Ramos (cell line): ENCODE measurements at regions not wholly inside any gene's neighbourhood (a gene's known extent, or its start where the extent isn't known, plus 50 kb on each side); places are given as distances from the start of the nearest gene placed in this dataset.
"Not testable (repeated sequence)": the region's sequence is repeated elsewhere in the genome, so short reads cannot be mapped to it uniquely, and the experiment has no call there.

Source experiments
- in situ Hi-C: fragments of 300-500 bp; cut with MboI; formaldehyde crosslinking; loops from one replicate; pipeline ENCODE4 v1.14.3; 2022; ENCODE audit warnings: low sequenced_read_pairs; ENCODE audit not compliant: unreplicated experiment

- in situ Hi-C loops, result no loop called here
Measured at GRCh38 chr16:5305023-5305422, 207.4 kb upstream of the EEF2KMT start.

DNA sequence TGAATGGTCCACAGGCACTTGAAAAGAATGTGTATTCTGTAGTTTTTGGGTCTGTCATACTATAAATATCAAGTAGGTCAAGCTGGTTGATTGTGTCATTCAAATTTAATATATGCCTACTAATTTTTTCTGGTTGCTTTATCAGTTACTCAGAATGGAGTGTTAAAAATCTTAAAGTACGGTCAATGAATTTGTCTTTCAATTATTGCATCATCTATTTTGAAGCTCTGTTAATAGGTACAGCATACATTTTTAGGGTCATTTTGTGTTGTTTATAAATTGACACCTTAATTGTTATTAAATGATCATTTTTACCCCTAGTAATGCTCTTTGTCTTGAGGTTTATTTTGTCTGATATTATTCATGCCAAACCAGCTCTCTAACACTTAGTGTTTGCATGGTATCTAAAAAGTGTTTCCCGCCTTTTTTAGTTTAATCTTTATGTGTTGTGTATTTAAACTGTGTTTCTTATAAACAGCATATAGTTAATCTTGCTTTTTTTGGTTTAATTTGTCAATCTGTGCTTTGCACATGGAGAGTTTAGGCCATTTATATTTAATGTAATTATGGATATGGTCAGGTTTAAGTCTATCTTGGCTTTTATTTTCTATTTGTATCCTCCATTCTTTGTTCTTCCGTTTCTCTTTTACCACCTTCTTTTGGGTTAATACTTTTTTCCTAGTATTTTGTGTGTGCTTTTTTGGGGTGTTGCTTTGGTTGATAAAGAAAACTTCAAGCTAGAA is 204.9 kb upstream of the EEF2KMT start:
- in situ Hi-C loops, result no loop called here

DNA sequence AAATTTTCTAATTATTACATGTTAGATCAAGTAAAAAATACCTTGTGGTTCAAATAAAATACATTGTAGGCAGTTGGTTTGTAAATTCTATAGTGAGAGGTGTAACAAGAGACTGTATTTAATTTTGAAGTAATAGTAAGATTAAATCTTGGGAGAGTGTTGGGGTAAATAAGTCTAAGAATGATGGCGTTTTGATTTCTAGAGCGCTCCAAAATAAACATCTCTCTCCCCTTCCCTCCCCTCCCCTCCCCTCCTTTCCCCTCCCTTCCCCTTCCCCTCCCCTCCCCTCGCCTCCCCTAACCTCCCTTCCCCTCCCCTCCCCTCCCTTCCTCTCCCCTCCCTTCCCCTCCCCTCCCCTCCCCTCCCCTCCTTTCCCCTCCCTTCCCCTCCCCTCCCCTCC is 200.6 kb upstream of the EEF2KMT start:
- in situ Hi-C loops, result no loop called here

- in situ Hi-C loops, result no loop called here
Measured at GRCh38 chr16:5296176-5296575, 198.6 kb upstream of the EEF2KMT start.

- in situ Hi-C loops, result not testable (repeated sequence)
Measured at GRCh38 chr16:5295304-5295703, 197.7 kb upstream of the EEF2KMT start.

DNA sequence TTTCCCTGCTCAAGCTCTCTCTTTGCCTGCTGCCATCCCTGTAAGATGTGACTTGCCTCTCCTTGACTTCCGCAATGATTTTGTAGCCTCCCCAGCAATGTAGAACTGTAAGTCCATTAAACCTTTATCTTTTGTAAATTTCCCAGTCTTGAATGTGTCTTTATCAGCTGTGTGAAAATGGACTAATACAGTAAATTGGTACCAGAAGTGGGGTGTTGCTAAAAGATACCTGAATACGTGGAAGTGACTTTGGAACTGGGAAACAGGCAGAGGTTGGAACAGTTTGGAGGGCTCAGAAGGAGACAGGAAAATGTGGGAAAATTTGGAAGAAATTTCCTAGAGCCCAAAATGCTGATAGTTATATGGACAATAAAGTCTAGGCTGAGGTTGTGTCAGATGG is 184.6 kb upstream of the EEF2KMT start:
- in situ Hi-C loops, result not testable (repeated sequence)

- in situ Hi-C loops, result no loop called here
Measured at GRCh38 chr16:5257462-5257861, 159.9 kb upstream of the EEF2KMT start.

- in situ Hi-C loops, result no loop called here
Measured at GRCh38 chr16:5252791-5253190, 155.2 kb upstream of the EEF2KMT start.

DNA sequence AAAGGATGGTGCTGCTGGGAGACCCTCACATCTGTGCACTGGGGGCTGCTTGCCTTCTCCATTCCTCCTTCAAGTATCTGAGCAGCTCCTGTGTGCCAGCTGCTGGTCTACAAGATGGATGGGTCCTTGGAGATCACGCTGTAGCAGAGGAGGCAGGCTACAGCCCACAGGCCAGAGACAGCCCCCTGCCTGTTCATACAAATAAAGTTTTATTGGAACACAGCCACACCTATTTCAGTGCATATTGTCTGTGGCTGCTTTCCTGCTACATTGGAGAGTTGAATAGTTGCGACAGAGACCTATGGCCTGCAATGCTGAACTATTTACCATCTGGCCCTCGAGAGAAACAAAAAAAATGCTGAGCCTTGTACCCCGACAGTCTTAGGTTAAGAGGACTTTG is 149.8 kb upstream of the EEF2KMT start:
- in situ Hi-C loops, result loop anchor here (25.0 kb wide), 1 partner anchor 1390 kb away; no protein-coding TSS in a partner anchor

GRCh38 chr16:5240278-5240626 is 142.7 kb upstream of the EEF2KMT start:
- in situ Hi-C loops, result loop anchor here (25.0 kb wide), 1 partner anchor 1397 kb away; no protein-coding TSS in a partner anchor

- in situ Hi-C loops, result loop anchor here (10.0 to 25.0 kb wide), 2 partner anchors 255 to 1398 kb away; no protein-coding TSS in a partner anchor
Measured at GRCh38 chr16:5239472-5240277, 142.1 kb upstream of the EEF2KMT start.

DNA sequence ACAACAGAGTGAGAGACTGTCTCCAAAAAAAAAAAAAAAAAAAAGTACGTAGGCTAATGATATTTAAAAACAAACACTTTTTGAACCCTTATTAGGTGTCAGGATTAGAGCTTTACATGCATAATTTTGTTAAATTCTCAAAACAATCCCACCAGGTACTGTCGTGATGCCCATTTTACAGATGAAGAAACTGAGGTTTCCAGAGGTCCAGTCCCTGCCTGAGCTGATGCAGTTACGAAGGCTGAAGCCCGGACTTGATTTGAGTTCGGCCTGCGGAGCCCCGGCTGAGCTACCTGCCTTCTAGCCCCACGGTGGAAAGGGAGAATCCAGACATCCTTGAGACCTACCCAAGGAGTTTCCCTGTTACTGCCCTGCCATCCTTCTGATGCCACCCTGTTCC is 137.5 kb upstream of the EEF2KMT start:
- in situ Hi-C loops, result loop anchor here (10.0 to 25.0 kb wide), 2 partner anchors 260 to 1402 kb away; no protein-coding TSS in a partner anchor

DNA sequence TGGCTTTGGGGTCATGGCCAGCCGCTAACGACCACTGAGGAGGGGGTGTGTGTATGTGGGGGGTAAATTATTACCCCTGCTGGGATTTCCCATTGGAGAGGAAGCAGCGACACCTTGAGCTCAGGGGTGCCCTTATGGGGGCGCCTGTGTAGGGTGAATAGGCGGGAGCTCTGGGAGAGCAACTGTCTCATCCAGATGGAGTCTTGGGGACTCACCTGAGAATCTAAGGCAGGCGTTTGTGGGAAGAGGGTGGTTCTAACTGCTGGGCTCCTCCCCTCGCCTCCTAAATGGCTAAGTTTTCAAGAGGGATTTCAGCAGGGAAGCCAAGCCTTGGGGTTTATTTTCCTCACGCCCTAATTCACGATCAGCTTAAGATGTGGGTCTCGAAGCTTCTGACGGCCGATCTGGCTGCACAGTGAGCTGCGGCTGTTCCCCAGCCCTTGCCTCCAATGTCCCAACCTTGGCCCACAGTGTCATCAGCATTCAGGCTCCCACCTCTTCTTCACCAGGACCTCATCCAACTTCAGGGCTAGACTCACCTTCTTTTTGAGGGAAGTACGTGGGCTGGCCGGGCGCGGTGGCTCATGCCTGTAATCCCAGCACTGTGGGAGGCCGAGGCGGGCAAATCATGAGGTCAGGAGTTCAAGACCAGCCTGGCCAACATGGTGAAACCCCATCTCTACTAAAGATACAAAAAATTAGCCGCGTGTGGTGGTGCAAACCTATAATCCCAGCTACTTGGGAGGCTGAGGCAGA is 136.9 kb upstream of the EEF2KMT start:
- in situ Hi-C loops, result loop anchor here (10.0 to 25.0 kb wide), 2 partner anchors 260 to 1403 kb away; no protein-coding TSS in a partner anchor

DNA sequence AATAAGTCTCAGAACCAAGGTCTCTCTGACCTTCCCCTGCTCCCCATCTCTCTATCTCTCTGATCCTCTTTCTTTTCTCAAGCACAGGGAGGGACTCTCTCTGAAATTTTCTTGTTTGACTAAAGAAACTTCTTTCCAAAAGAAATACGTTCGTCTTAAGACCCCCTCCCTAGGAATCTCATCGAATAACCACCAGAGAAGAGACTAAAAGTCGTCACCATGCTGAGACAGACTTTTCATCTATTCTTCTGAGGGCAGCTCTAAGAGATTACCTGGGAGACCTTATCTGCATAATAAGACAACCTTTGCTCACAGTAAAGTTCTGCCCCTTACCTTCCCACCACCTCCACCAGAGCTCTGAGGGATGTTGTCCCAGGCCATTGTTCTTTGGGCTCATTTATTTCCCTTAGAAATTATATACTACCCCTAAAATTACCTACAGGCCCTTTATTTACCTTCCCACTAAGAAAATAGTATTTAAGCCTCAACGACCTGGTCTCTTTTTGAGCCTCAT is 133.7 kb upstream of the EEF2KMT start:
- in situ Hi-C loops, result loop anchor here (10.0 to 25.0 kb wide), 2 partner anchors 263 to 1406 kb away; no protein-coding TSS in a partner anchor

DNA sequence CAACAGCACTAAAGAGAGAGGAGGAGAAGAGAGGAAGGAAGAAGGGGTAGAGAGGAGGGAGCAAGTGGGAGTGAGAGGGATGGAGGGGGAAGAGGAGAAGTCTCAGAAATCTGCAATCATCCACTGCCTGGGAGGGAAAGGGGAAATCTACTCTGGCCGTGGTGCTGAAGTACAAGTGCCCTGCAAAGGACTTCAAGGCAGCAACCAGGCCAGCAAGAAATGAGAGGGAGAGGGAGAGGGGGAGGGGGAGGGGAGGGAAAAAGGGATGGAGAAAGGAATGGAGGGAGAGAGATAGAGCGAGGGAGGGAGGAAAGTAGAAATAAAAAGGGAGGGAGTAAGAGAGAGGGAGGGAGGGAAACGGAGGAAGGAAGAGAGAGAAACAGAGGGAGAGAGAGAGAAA is 130.8 kb upstream of the EEF2KMT start:
- in situ Hi-C loops, result loop anchor here (25.0 kb wide), 1 partner anchor 1409 kb away; no protein-coding TSS in a partner anchor

- in situ Hi-C loops, result loop anchor here (25.0 kb wide), 1 partner anchor 1411 kb away; no protein-coding TSS in a partner anchor
Measured at GRCh38 chr16:5225931-5226655, 128.5 kb upstream of the EEF2KMT start.

DNA sequence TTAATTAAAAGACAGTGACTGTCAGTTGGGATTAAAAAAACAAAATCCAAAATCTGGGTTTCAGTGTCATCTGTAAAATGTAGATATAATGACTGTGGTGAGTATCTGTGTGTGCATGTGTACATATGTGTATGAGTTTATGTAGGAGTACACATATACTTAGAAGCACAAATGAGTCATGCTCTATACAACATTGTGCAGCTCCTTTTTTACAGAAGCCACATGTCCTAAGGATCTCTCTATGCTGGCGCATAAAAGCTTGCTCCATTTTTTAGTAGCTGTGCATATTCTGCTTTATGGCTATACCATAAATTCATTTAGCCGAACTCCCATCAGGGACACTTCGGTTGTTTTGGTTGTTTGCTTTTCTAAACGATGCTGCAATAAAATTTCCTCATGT is 125.2 kb upstream of the EEF2KMT start:
- in situ Hi-C loops, result no loop called here

GRCh38 chr16:5221831-5222230 is 124.2 kb upstream of the EEF2KMT start:
- in situ Hi-C loops, result not testable (repeated sequence)

DNA sequence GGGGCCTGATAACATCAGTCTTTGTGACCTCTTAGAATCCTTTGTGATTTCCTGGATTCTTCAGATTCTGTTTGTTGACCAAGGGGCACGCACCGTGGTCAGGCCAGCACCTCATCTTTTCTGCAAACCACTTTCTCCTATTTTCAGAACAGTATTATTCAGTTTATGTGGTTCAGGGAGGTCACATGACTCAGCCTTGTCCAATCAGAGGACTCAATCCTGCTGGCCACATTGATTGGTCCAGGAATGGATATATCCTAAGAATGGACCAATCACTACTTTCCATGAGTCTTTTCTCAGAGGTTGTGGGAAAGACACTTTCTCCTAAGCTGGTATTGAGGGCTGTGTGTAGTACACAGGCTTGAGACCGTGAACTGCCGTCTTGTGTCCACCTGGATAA is 123.1 kb upstream of the EEF2KMT start:
- in situ Hi-C loops, result no loop called here
